ACC112 (cell line): ENCODE measurements at regions not wholly inside any gene's neighbourhood (a gene's known extent, or its start where the extent isn't known, plus 50 kb on each side); places are given as distances from the start of the nearest gene placed in this dataset.

Source experiments
- H2AFZ ChIP-seq: fragments of 200-600 bp; sonication (generic); one replicate; pipeline ENCODE4 v1.6.0; 2017; ENCODE audit warnings: antibody characterized with exemption, low read length; ENCODE audit not compliant: unreplicated experiment
- H3K27ac ChIP-seq: fragments of 200-600 bp; sonication (generic); 2 replicates; pipeline ENCODE4 v1.5.1; 2014; ENCODE audit warnings: low read depth, mild to moderate bottlenecking, antibody characterized with exemption, low read length, moderate library complexity
- H3K27me3 ChIP-seq: fragments of 200-600 bp; sonication (generic); 2 replicates; pipeline ENCODE4 v1.6.1; 2014; ENCODE audit warnings: mild to moderate bottlenecking, antibody characterized with exemption, low read length, moderate library complexity, mixed read lengths; ENCODE audit not compliant: insufficient read depth
- H3K36me3 ChIP-seq: fragments of 200-600 bp; sonication (generic); 2 replicates; pipeline ENCODE4 v1.6.1; 2016; ENCODE audit warnings: mild to moderate bottlenecking, antibody characterized with exemption, low read length, moderate library complexity, mixed read lengths; ENCODE audit not compliant: insufficient read depth
- H3K4me1 ChIP-seq: fragments of 200-600 bp; sonication (generic); one replicate; pipeline ENCODE4 v1.6.1; 2016; ENCODE audit warnings: low read length, mixed read lengths; ENCODE audit not compliant: insufficient read depth, unreplicated experiment, control insufficient read depth
- H3K4me3 ChIP-seq: fragments of 200-600 bp; sonication (generic); 2 replicates; pipeline ENCODE4 v1.5.1; 2014; ENCODE audit warnings: mild to moderate bottlenecking, low read depth, low read length
- H3K79me2 ChIP-seq: fragments of 200-600 bp; sonication (generic); one replicate; pipeline ENCODE4 v1.6.0; 2016; ENCODE audit warnings: low read length; ENCODE audit not compliant: control insufficient read depth, unreplicated experiment, insufficient read depth

DNA sequence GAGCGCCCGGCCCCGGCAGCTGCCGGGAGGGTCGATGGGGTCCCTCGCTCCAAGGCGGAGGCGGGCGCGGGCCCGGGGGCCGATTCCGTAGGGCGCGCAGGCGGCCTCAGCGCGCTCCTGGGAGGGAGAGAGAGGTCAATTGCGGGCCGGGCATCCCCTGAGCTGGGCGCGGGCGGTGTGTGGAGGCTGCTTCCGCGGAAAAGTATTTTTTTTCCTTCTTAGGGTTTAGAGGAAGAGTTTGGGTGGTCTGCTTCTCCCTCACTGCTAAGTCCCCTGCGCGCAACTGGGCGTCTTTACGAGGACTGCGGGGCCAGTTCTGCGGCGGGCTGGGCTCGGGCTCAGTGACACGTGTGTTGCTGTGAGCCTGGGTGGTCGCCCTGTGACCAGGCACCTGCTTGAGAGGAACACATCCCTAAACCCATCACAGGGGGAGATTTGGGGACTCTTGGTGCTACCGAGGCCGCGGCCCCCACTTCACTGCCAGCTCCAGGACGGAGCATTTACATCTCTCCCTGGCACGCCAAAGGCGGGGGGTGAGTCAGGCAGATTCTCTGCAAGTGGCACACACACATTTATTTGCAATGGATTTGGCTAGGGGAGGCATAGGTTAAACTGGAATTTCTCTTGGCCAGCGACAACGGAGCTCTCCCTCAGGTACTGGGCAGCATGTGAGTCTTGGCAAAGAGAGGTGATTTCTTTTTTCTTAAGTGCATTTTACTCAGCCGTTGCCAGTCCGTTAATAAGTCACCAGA, 151.2 kb upstream of the SLC4A4 start:
- Histone ChIP-seq H3K27ac (no peak overlapping the region), H3K4me1 (peaks cover 11% of the 10 kb centered on the region), H2AFZ (peak overlapping the region; percentile 97), H3K4me3 (peak overlapping the region; percentile 85), H3K27me3 (peaks cover 7% of the 10 kb centered on the region), H3K79me2 (no peaks in the 10 kb centered on the region), H3K36me3 (no peaks in the 10 kb centered on the region)

DNA sequence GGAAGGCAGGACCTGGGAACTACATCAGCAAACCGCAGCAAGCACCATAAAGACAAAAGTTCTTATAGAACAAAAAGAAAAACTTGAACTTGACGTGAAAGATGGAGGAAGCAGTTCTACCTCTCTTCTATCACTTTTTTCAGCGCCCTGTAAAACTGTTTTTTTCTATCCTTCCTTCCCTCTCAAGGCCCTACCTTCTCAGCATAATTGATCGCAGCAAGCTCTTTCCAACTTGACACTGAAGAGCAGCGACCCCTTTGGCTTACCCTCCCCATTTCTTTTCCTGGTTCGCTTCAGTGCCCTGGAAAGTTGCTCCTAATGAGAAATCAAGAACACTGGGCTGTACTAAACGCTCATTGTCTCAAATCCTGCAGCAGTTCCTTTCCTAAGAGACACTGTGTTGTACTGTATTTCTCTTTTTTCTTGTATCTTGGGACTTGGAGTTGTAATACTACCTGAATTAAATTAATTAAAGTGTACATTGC, 150.6 kb upstream of the SLC4A4 start:
- Histone ChIP-seq H2AFZ (peak overlapping the region; percentile 97), H3K27ac (no peak overlapping the region), H3K4me1 (peaks cover 11% of the 10 kb centered on the region), H3K79me2 (no peaks in the 10 kb centered on the region), H3K4me3 (peak overlapping the region; percentile 85), H3K27me3 (peaks cover 7% of the 10 kb centered on the region), H3K36me3 (no peaks in the 10 kb centered on the region)

DNA sequence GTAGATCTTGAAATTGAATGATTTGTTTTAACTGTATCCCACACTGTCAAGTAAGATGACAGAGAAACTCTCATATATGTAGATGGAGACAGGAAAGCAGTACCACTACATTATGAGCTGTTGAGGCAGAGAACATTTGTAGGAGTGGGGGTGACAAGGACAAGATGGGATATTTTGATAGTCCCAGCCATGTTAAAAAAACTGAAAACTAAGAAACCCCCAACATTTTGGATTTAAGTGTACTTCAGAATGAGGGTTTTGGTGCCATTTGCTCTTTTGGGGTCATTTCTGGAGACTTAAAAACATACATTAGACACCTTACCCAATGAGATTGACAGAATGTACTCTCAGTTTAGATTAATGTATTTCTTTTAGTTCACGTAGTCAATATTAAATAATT, 149.9 kb upstream of the SLC4A4 start:
- Histone ChIP-seq H3K36me3 (no peaks in the 10 kb centered on the region), H3K79me2 (no peaks in the 10 kb centered on the region), H3K4me3 (peak overlapping the region; percentile 85; the same call in 1 of the 2 replicates), H3K27ac (no peak overlapping the region), H2AFZ (peak overlapping the region; percentile 11), H3K4me1 (peaks cover 11% of the 10 kb centered on the region), H3K27me3 (peaks cover 7% of the 10 kb centered on the region)

DNA sequence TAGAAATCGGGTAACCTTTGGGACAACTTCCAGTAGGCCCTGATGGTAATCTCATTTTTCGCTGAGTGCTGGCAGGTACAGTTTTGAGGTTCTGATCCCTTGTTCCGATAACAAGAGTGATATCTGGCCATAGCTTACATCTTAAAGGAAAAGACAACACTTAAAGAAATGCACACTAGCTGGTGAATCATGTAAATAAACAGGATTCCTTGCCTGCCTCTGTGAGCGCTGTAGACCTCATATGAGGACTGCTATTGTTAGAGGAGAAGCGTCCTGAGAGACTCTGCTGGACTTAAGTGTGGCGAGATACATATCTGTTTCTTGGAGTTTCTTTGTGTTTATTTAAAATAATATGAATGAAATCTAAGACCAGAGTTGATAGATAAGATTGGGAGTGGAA, 149.3 kb upstream of the SLC4A4 start:
- Histone ChIP-seq H3K36me3 (no peaks in the 10 kb centered on the region), H3K27ac (no peak overlapping the region), H3K79me2 (no peaks in the 10 kb centered on the region), H3K4me1 (peaks cover 11% of the 10 kb centered on the region), H2AFZ (no peak overlapping the region), H3K27me3 (peaks cover 7% of the 10 kb centered on the region), H3K4me3 (no peak overlapping the region)

DNA sequence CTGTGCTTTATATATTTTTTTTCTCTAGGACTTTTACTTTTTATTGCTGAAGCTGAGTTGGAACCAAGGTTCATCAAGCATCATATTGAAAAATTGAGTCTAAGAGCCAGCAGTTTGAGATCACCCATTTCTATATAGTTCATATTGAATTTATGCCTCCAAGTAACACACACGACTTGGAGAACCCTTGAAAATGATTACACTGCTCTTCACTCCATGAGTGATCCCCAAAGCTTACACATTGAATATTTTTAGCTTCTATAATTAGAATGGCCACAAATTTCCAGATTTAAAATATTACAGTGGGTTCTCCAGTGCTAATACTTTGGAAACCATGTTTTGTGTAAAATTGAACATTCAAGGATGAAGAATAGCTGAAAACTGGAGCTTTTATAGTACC, 144.4 kb upstream of the SLC4A4 start:
- H2AFZ ChIP-seq: no peak overlapping the region
- no peaks in the 10 kb centered on the region for H3K36me3 ChIP-seq
- H3K27ac ChIP-seq: no peak overlapping the region
- no peaks in the 10 kb centered on the region for H3K27me3 ChIP-seq
- H3K4me3 ChIP-seq: no peak overlapping the region
- no peaks in the 10 kb centered on the region for H3K4me1 ChIP-seq
- no peaks in the 10 kb centered on the region for H3K79me2 ChIP-seq

DNA sequence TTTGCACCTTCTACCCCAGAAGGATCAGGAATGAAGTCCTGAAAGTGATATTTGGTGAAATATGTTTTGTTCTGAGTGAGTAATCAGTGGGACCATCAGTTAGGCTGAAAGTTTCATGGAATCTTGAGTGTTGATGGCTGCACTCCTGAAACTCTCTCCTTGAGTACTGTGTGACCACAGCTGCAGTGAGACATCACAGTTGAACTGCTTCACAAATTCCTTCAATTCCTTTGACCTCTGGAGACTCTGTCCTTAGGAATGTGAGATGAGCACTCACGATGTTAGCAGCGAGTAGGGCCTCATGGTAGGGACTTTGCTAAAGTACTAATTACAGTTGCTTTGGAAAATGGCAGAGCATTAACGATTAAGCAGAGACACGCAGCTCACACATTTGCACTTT, 142.9 kb upstream of the SLC4A4 start:
- H3K27me3 ChIP-seq: no peaks in the 10 kb centered on the region
- no peak overlapping the region for H2AFZ ChIP-seq
- no peaks in the 10 kb centered on the region for H3K79me2 ChIP-seq
- no peaks in the 10 kb centered on the region for H3K36me3 ChIP-seq
- H3K4me3 ChIP-seq: no peak overlapping the region
- H3K27ac ChIP-seq: no peak overlapping the region
- H3K4me1 ChIP-seq: no peaks in the 10 kb centered on the region

DNA sequence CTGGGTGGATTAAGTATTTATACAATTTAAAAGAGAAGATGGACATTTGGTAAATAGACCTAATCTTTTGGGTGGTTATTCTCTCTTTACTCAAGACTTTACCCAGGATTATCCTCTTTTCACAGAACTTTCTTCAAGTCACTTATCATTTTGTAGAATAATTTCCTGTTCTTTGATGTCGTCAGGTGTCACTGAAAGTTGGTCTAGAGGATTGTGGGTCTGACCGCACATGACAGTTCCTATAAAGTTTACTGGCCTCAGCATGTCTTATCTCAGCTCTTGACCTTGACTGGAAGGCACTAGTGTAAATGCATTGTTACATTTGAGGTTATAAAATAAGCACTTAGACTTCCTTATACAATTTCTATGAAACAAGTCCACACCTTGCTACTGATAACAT, 139.9 kb upstream of the SLC4A4 start:
- no peak overlapping the region for H3K27ac ChIP-seq
- H2AFZ ChIP-seq: no peak overlapping the region
- H3K4me3 ChIP-seq: no peak overlapping the region
- H3K4me1 ChIP-seq: no peaks in the 10 kb centered on the region
- H3K36me3 ChIP-seq: no peaks in the 10 kb centered on the region
- no peaks in the 10 kb centered on the region for H3K27me3 ChIP-seq
- no peaks in the 10 kb centered on the region for H3K79me2 ChIP-seq

DNA sequence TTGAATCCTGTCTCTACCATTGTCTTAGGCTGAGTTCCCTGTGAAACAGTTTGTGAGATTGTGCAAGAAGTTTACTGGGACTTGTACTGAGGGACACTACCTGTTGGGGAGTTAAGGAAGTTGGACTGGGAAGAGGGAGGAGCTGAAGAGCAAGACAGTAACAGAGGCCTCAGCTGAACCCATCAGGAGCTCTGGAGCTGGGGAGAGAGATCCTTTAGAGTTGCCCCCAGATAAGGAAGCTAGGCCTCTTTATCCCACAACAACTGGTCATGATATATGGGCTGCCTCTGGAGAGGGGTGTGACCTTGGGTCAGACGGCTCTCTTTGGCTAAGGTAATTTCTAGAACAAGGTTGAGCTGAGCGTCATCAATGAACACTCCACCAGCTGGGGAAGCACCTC, 137.8 kb upstream of the SLC4A4 start:
- Histone ChIP-seq H3K4me1 (no peaks in the 10 kb centered on the region), H3K79me2 (no peaks in the 10 kb centered on the region), H3K27me3 (no peaks in the 10 kb centered on the region), H2AFZ (no peak overlapping the region), H3K4me3 (no peak overlapping the region), H3K36me3 (no peaks in the 10 kb centered on the region), H3K27ac (no peak overlapping the region)

DNA sequence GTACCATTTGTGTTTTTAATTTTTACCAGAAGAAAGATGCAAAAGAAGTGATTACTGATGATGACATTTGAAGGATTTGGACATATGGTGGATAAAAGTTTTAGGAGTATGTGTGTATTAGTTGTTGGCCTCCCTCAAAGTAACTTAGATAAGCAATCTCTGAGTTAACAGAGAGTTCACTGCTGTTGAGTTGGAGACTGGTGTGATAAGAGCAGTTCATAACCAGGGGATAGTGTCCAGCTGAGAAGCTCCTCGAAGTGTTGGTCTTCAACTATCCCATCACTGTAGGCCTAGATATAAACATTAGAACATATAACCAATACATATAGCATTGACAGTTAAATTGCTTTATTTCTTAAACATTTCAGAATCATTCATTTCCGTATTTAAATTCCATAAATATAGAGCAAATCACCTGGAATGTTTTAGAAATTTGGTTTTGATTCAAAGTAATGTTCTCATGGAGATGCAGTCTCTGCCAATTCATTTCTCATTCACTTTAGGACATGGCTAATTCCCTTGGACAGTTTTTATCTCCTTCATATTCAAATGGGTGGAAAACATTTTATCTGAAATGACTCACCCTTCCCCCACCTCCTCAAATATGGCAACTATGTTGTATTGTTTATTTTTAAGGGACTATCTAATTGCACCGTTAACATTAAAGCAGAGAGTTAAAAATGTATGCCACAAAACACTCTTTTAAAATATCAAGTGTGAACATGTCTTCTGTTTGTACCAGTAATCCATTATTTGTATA, 136.8 kb upstream of the SLC4A4 start:
- no peak overlapping the region for H3K4me3 ChIP-seq
- no peaks in the 10 kb centered on the region for H3K79me2 ChIP-seq
- H3K36me3 ChIP-seq: no peaks in the 10 kb centered on the region
- no peak overlapping the region for H2AFZ ChIP-seq
- H3K27me3 ChIP-seq: no peaks in the 10 kb centered on the region
- no peak overlapping the region for H3K27ac ChIP-seq
- H3K4me1 ChIP-seq: no peaks in the 10 kb centered on the region

DNA sequence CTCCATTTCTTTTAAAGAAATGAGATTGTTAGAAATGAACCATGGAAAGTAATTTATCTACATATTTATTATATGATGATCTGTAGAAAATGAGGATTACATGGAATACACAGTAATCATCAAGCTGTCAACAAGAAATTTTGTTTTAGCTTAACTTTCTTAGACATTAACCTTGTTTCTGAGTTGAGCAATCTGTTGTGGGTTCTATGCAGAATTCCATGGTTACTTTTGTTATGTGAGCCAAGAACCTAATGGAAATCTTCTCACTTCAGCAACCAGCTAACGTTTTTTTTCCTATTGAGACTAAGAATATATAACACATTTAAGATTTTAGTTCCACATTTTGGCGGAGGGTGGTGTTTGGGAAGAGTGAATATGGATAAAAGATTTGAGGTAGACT, 136.1 kb upstream of the SLC4A4 start:
- Histone ChIP-seq H3K4me1 (no peaks in the 10 kb centered on the region), H3K27me3 (no peaks in the 10 kb centered on the region), H2AFZ (no peak overlapping the region), H3K36me3 (no peaks in the 10 kb centered on the region), H3K4me3 (no peak overlapping the region), H3K27ac (no peak overlapping the region), H3K79me2 (no peaks in the 10 kb centered on the region)

DNA sequence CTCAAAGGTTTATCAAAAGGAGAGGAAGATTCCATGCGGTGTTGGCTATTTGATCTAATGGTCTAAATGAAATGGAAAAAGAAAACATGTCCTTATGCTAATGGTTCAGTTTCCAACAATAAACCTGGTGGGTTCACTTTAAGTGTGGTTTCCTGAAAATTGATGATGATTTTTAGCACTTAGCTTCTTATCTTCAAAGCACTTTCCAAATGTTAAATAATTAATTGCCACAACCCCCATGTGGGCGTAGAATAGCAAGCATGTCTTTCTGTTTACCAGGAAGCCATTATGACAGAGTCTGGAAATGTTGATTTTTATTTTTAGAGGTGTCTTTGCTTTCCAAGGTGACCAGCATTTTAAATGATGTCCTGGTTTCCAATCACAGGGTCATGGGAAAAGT, 134.8 kb upstream of the SLC4A4 start:
- H3K4me1 ChIP-seq: peaks cover 5% of the 10 kb centered on the region
- H3K27ac ChIP-seq: no peak overlapping the region
- no peak overlapping the region for H3K4me3 ChIP-seq
- H3K27me3 ChIP-seq: no peaks in the 10 kb centered on the region
- no peaks in the 10 kb centered on the region for H3K79me2 ChIP-seq
- no peaks in the 10 kb centered on the region for H3K36me3 ChIP-seq
- no peak overlapping the region for H2AFZ ChIP-seq
